ENCODE measurements at regions not wholly inside any gene's neighbourhood (a gene's known extent, or its start where the extent isn't known, plus 50 kb on each side); places are given as distances from the start of the nearest gene placed in this dataset.

GRCh38 chr10:110446277-110446676 lies 51.4 kb upstream of the DUSP5 start:
- no peak for TF ChIP-seq POLR2A (IDR thresholded peaks at IDR 0.05; ENCODE audit: low read depth, low read length)
- no peak for TF ChIP-seq POLR2AphosphoS5 (IDR thresholded peaks at IDR 0.05; ENCODE audit: low read depth, low read length)

Data from GM12892 (cell line).